Stimulated activated CD4-positive, alpha-beta T cell treated with anti-CD3 and anti-CD28 coated beads, Interleukin-4, amount 100 ng/mL, for 24 hours (primary cell): ENCODE measurements at regions not wholly inside any gene's neighbourhood (a gene's known extent, or its start where the extent isn't known, plus 50 kb on each side); places are given as distances from the start of the nearest gene placed in this dataset.

Experiments
- DNase-seq: peaks from one replicate; pipeline ENCODE4 v3.0.0-alpha.2; 2020

DNA sequence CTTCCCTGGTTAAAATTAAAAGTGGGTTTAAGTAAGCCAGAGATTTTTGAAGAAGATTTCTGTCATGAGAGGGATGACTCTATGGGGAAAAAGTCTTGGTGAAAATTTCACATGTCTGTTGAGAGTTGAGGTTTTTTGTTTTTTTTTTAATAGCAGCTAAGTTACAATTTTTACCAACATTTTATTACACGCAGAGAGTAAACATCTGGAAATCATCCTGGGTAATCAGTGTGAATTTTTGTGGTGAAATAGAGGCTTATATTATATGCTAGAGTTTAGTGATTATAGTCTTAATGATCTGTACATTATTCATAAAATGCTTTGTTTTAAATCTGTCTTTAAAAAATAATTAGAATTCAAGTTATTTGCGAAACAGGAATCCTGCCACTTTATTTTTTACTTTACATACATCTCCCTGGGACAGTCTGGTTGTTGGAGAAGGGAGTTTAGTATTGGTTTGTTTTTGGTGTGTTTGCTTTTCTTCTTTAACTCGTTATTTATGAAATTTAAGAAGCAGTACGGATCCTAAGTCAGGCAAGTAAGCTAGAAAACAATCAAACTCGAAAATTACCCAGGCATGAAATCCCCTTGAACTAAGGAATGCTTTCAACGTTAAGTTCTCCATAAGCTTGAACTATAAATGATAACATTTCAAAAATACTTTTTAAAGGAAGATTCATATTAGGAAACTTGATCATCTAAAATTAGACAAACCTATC is 143.4 kb upstream of the TSC22D2 start:
- DNase-seq: no peak

DNA sequence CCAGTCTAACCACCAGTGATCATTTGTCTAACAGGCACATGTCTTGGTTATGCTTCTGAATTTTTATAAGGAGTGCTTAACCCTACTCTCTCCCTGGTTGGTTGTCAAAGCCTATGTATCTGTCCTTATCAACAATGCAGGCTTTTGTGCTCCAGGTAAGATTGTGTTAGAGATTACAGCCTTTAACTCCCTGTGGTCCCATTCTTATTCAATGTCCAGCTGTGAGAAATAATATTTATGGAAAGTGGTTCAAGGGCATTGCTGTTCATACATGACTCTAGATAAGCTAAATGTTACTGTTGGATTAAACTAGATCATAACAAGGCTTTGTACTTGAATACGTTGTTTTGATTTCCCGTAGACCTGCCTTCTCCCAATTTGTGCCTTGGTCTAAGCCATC is 146.1 kb upstream of the TSC22D2 start:
- no peak for DNase-seq

DNA sequence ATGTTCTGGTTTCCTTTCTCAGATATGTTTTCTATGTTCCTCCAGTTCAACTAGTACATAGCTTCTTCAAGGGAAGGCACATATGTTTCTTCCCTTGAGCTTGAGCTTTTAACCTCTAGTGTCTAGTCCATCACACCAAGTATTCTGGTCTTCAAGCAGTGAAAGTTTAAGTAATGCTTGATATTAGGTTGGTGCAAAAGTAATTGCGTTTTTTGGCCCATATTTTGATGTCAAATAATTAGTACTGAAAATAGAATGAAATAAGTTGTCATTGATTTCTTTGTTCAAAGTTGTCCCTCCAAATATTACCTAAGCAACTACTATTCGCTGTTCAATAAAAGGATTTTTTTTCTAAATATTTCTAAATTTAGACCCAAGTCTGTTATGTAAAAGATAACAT is 146.7 kb upstream of the TSC22D2 start:
- no peak for DNase-seq

DNA sequence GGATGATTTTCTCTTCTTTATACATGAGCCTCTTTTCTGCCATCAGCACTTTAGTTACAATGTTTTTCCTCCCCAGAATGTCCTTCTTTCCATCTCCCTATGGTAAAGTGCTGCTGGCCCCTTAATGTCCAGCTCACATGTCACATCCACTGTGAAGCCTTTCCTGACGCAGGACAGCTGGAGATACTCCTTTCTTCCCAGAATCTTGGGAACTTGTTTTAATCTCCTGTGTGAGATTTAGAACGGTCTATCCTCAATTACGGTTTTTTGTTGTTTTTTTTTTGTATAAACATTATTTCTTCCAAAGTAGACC is 147.7 kb upstream of the TSC22D2 start:
- DNase-seq: no peak

- DNase-seq: no peak
Measured at GRCh38 chr3:150259526-150260397, 148.3 kb upstream of the TSC22D2 start.

DNA sequence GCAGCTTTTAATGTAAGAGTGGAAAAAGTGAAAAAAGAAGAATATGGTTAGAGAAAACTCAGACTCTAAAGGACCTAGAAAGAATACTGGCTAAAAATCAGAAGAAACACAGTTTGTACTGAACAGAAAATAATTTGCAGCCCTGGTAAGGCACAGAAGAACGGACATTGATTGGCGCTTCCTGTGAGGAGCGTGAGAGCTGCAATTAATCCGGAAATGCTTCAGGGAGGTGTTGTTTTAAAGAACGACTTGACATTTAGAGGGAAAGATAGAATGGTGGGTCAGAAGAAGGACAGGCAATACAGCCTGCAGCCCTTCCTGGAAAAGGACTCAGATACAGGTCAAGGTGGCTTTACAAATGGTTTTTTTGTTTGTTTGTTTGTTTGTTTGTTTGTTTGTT is 151.3 kb upstream of the TSC22D2 start:
- DNase-seq: no peak

GRCh38 chr3:150256318-150256717 is 151.8 kb upstream of the TSC22D2 start:
- DNase-seq: no peak

- no peak for DNase-seq
Measured at GRCh38 chr3:150255826-150256225, 152.3 kb upstream of the TSC22D2 start.

DNA sequence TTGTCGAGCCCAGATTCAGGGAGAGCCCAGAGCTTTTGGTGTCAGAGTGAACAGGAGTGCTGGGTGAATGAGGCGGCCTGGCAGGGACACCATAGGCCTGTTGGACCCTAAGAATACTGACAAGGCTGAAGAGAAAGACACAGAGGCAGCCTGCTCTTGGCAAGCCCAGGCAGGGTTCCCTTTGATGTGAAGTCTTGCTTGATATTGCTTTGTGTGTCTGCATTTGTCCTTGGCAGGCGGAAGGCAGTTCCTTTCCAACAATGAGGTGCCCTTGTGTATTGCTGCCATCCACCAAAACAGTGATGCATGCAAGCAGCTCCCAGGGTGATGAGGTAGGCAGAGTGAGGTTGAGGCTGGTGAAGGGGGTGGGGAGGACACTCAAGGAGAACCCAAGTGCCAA is 152.7 kb upstream of the TSC22D2 start:
- DNase-seq: no peak

GRCh38 chr3:150254309-150254708 is 153.8 kb upstream of the TSC22D2 start:
- no peak for DNase-seq

GRCh38 chr3:150253622-150254021 is 154.5 kb upstream of the TSC22D2 start:
- no peak for DNase-seq

GRCh38 chr3:150252462-150252861 is 155.6 kb upstream of the TSC22D2 start:
- no peak for DNase-seq

DNA sequence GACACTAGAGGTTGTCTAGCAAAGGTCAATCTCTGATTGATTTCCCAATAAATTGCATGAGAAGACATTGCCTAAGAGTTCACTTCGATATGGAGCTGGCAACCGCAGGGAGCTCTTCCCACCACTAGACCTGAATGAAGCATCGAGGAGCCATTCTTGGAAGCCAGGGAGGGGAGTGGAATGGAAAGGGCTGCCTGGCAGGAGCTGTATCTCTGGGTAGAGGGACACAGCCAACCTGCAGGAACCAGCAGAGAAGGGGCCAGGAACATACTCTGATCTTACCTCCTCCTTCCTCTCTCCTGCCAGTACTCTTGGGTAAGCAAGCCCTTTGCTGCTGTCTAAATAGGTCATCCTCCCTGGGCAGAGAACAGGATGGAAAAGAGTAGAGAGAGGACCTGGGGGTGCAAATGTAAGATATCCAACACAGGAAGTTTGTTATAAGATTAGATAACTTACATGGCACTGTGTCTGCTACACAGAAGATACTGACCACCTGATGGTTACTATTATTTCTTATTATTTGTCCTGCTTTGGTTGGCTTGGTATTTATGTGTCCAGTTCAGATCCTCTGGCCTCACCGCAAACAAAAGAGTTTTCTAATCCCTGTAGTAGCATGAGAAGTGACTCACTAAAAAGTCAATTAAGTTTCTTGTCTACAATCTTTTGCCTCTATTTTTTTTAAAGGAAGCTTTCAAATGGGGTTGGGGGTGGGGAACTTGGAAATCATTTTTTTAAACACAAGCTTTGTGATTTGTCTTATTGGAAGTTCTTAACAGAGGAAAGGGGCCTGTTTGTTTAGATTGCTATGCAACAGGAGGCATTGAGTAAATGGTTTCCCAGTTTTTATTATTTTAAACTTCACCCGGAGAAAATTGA is 156.7 kb upstream of the TSC22D2 start:
- no peak for DNase-seq

DNA sequence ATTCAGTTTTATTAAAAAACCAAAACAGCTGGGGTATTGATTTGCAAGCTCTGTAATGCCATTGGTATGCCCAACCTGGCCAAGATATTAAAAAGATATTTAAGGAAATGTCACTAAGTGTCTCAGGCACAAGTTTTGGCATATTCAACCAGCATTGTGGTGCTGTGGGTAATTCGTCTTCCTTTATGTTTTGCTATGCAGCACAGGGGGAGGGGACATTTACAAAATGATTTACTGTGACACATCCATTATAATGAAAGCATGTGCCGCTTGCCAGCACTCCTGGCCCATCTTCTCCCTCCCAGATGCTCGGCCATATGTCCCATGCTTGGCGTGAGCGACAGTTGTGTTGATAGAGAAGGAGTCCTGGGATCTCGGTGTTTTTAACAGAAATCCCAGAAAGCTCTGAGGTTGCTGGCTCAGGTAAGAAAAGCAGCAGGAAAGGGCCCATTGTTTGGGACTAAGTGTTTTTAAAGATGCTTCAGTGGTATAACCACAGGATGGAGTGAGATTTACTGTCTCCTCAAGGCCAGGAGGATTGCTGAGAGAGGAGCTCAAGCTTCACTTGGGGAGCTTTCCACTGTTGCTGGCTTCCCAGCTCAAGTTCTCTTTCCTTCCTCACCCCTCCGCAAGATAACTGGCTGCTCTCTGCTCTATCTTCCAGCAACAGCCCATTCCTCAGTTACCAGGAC is 158.2 kb upstream of the TSC22D2 start:
- DNase-seq: no peak

DNA sequence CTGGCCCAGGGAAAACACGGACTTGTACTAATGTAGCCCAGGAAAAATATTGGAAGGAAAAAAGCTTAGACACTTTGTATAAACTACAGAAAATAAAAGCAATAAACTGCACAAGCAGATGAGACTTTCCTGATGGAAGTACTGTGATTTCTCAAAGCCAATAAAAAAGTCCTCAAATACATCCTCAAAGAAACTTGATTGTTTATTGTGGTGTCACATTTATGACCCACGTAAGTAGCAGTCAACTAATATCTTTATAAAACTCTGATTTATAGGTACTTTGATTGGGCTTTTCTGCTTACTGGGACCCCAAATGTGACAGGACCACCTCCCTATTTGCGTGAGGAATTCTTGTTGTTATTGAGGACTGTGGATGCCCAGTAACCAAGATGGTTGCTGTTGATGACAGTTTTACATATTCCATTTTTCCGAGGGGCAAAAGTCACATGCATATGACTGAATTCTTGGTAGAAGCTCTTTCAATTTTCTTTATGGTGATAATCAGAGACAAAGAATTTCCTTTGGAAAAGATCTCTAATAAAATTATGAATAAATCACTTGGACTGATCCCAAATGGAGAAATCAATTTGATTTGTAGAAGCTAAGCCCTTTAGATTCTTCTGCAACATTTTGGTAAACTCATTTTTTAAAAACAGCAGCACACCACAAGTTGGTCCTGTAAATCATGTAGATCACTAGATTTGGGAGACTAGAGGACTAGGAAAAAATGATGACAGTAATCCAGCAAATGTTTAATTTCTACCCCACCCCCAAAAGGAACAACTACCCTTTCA is 159.0 kb upstream of the TSC22D2 start:
- no peak for DNase-seq

DNA sequence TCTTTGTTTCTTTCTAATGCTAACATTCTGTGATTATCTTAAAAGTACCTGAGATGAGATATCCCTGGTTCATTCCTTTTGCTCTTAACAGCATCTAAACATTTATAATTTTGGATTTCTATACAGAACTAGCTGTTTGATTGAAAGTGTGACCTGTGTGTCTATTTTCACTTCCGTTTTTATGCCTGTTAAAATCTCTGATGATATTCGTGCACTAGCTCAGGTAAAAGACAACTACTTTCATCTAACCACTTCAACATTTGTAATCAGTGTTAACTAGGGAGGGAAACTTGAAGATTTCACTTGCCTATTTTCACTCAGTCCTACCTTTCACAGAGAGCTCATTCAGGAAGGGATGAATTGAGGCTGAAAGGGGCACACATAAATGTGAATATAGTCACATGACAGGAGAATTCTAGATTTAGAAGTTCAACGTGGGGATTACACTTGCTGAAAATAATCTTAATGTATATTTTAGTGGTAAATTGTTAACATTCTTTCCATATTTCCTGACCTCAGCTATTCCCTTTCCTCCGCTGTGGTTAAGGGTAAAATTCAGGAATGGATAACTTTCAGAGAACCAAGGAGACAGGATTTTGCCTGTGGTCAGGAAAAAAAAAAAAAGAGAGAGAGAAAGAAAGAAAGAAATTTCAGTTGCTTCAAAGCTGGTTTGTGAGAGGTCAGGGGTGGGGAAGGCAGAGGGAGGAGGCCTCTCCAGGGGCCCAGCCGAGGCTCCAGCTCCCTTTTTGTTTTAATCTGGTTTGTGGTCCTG is 159.8 kb upstream of the TSC22D2 start:
- no peak for DNase-seq

DNA sequence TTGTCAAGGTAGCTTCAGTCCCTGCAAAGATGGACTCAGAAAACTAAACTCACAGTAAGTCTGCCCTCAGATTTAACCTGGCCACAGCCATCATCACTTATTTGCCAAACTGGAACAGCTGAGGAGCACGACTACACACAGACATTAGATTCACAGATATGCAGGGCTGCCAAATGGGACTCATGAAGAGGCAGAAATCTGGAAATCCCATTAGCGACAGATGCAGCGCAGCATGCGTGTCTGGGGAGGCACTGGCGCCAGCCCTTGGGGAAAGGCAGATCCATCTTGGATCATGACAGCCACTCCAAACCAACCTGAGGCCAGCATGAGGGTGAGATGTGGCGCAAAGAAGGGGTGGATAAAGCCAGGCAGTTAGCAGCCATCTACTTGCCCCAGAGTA is 160.7 kb upstream of the TSC22D2 start:
- no peak for DNase-seq

DNA sequence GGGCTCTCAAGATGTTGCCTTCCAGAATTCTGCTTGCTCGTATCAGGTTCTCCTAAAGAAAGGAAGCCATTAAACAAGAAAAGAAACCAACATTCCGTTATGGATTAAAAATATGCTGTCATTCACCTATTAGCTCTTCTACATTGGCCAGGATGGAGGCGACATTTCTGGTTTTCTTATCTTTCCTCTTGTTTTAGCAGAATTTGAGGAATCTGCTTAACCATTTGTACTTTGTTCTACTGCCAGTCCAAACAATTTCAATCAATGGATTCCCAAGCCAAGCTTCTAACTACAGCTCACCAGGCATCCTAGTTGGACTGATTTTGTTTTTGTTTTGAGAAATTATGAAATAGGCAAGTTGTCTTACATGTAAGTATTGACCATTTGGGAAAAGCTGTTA is 164.6 kb upstream of the TSC22D2 start:
- DNase-seq: no peak

DNA sequence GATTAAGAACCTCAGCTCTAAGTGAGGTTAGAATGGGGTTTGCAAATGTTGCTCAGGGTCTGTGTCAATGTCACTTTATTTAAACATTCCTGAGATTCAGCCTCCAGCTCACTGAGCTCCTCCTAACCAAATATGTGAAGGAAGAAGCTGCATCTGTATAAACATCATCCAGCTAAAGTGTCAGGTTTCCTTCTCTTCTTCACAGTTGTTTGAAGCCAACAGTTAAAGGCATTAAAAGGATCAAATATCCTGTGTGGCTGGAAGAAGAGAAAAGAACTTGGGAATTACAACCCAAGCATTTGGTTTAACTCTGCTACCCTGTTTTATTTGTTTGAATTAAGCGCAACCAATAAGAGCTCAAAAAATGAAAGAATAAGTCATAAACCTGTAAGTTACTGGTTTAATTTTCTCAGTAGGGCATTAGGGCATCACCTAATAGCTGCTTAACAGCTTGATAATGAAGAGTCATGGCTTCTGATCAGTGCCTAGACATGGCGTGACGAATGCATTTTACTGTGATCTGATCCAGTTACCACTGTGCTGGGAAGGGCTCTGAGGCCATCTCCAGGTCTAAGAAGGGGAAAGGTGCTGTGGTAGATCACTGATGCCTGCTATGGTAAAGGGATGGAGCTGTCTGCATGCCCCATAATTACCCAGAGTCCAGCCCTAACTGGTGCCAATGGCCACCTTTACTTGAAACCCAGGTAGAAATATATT is 165.7 kb upstream of the TSC22D2 start:
- DNase-seq: no peak

DNA sequence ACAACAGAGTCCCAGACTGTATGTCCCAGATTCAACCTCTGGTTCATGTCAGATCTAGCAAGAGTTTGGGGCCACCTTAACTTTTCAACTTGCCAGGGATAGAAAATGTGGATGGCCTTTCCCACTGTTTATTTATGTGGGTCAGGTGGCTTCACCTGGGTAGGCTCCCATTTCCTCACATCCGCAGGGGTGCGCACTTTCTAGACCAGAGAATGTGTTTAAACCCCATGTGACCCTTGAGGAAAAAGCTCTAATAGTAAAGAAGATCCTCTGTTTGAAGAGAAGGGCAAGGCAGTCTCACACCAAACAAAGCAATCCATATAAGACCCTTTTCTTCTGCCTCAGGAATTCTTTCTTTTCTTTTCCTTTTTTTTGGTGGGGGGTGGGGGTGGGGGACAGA is 167.2 kb upstream of the TSC22D2 start:
- no peak for DNase-seq

- DNase-seq: no peak
Measured at GRCh38 chr3:150239766-150240165, 168.3 kb upstream of the TSC22D2 start.
